ENCODE measurements at regions not wholly inside any gene's neighbourhood (a gene's known extent, or its start where the extent isn't known, plus 50 kb on each side); places are given as distances from the start of the nearest gene placed in this dataset.
A peak's percentile ranks its signal among the peaks of the same experiment; 100 is the strongest.

- no peak overlapping the region for H3K4me3 ChIP-seq (ENCODE audit: low read length)
- no peak for TF ChIP-seq CTCF (conservative IDR thresholded peaks at IDR 0.05; ENCODE audit: low read depth, low read length)
- peak; percentile 93 for DNase-seq (ENCODE audit: low read depth)
Observed at GRCh38 chr14:86858031-86858430, 1135.0 kb downstream of the GALC start.

DNA sequence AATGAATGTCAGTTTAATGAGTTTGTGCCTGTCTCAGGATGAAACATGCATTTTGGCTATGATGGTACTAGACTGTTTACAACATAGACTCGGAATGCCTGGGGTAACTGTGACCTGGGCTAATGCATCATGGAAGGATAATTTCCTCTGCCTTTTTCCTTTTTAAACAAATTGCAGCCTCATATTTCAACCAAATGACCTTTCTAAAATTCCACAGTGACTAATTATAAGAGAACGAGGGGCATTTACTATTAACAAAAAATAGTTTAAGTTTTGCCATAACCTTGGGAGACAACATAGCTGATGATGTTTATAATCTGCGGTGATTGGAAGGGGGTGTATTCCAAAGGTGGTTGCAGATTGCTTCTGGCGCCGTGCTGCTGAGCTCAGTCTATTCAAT, 1140.5 kb downstream of the GALC start:
- no peak overlapping the region for H3K4me3 ChIP-seq (ENCODE audit: low read length)
- no peak for DNase-seq (ENCODE audit: low read depth)
- no peak for TF ChIP-seq CTCF (conservative IDR thresholded peaks at IDR 0.05; ENCODE audit: low read depth, low read length)

- H3K4me3 ChIP-seq (ENCODE audit: low read length), result no peak overlapping the region
- TF ChIP-seq CTCF (conservative IDR thresholded peaks at IDR 0.05; ENCODE audit: low read depth, low read length), result no peak
- no peak for DNase-seq (ENCODE audit: low read depth)
Observed at GRCh38 chr14:86847140-86847539, 1145.8 kb downstream of the GALC start.

- DNase-seq (ENCODE audit: low read depth), result no peak
- TF ChIP-seq CTCF (conservative IDR thresholded peaks at IDR 0.05; ENCODE audit: low read depth, low read length), result no peak
- no peak overlapping the region for H3K4me3 ChIP-seq (ENCODE audit: low read length)
Observed at GRCh38 chr14:86838363-86838762, 1154.6 kb downstream of the GALC start.

GRCh38 chr14:86826661-86827060, 1166.3 kb downstream of the GALC start:
- no peak for TF ChIP-seq CTCF (conservative IDR thresholded peaks at IDR 0.05; ENCODE audit: low read depth, low read length)
- DNase-seq (ENCODE audit: low read depth), result no peak
- no peak overlapping the region for H3K4me3 ChIP-seq (ENCODE audit: low read length)

DNA sequence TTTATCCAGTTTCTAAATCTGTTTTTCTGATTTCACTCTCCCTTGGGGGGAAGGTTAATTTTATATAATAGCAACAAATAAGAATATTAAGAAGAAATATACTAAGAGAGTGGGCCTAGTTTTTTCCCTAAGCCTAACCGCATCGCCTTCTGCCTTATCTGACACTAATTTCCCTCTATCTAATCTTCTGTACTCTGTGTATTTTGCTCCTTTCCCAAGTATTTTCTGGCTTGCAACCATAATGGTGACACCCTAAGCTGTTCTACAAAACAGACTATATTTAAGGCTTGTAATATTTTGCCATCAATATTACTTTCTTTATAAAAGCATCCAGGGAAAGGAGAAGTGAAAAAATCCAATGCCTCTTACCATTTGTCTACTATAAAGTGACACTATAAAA, 1168.8 kb downstream of the GALC start:
- no peak for DNase-seq (ENCODE audit: low read depth)
- no peak for TF ChIP-seq CTCF (conservative IDR thresholded peaks at IDR 0.05; ENCODE audit: low read depth, low read length)
- no peak overlapping the region for H3K4me3 ChIP-seq (ENCODE audit: low read length)

GRCh38 chr14:86823581-86823980, 1169.4 kb downstream of the GALC start:
- TF ChIP-seq CTCF (conservative IDR thresholded peaks at IDR 0.05; ENCODE audit: low read depth, low read length), result no peak
- no peak for DNase-seq (ENCODE audit: low read depth)
- H3K4me3 ChIP-seq (ENCODE audit: low read length), result no peak overlapping the region
